ENCODE measurements at regions not wholly inside any gene's neighbourhood (a gene's known extent, or its start where the extent isn't known, plus 50 kb on each side); places are given as distances from the start of the nearest gene placed in this dataset.

- 65% methylated on average over 3 of the region's 3 CpGs for WGBS
- Histone ChIP-seq H3K9me3 (peaks cover 0 to 8% (median 5%) of the 10 kb centered on the region in 4 donors), H3K27ac (replicated peaks in 1 of 4) (no peak overlapping the region), H3K36me3 (no peaks in the 10 kb centered on the region), H3K4me3 (no peak overlapping the region), H3K27me3 (no peaks in the 10 kb centered on the region), H3K4me1 (no peaks in the 10 kb centered on the region)
- intact Hi-C loops (cut with DNase I), result no loop called here
- no peak for TF ChIP-seq EP300 (IDR thresholded peaks at IDR 0.05)
- TF ChIP-seq, protein P1, sequence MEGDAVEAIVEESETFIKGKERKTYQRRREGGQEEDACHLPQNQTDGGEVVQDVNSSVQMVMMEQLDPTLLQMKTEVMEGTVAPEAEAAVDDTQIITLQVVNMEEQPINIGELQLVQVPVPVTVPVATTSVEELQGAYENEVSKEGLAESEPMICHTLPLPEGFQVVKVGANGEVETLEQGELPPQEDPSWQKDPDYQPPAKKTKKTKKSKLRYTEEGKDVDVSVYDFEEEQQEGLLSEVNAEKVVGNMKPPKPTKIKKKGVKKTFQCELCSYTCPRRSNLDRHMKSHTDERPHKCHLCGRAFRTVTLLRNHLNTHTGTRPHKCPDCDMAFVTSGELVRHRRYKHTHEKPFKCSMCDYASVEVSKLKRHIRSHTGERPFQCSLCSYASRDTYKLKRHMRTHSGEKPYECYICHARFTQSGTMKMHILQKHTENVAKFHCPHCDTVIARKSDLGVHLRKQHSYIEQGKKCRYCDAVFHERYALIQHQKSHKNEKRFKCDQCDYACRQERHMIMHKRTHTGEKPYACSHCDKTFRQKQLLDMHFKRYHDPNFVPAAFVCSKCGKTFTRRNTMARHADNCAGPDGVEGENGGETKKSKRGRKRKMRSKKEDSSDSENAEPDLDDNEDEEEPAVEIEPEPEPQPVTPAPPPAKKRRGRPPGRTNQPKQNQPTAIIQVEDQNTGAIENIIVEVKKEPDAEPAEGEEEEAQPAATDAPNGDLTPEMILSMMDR (IDR thresholded peaks at IDR 0.05), result no peak
- TF ChIP-seq POLR2A (IDR thresholded peaks at IDR 0.05; ENCODE audit: low read depth), result no peak
- no peak for TF ChIP-seq POLR2AphosphoS5 (IDR thresholded peaks at IDR 0.05)
- DNase-seq (ENCODE audit: extremely low spot score), result no peak
Observed at GRCh38 chr15:27645672-27646071, 453.4 kb downstream of the OCA2 start.

GRCh38 chr15:27642981-27643380, 456.1 kb downstream of the OCA2 start:
- no peaks in the 10 kb centered on the region for H3K27me3 ChIP-seq
- H3K4me3 ChIP-seq, result no peak overlapping the region
- intact Hi-C loops (cut with DNase I), result no loop called here
- no peak for DNase-seq (ENCODE audit: extremely low spot score)
- WGBS, result 77% methylated on average over 1 of the region's 1 CpG
- peaks cover 0 to 8% (median 5%) of the 10 kb centered on the region in 4 donors for H3K9me3 ChIP-seq
- H3K36me3 ChIP-seq, result no peaks in the 10 kb centered on the region
- H3K27ac ChIP-seq (replicated peaks in 1 of 4), result no peak overlapping the region
- TF ChIP-seq POLR2A (IDR thresholded peaks at IDR 0.05; ENCODE audit: low read depth), result no peak
- TF ChIP-seq, protein P1 (IDR thresholded peaks at IDR 0.05), result no peak
- TF ChIP-seq EP300 (IDR thresholded peaks at IDR 0.05), result no peak
- TF ChIP-seq POLR2AphosphoS5 (IDR thresholded peaks at IDR 0.05), result no peak
- H3K4me1 ChIP-seq, result no peaks in the 10 kb centered on the region

DNA sequence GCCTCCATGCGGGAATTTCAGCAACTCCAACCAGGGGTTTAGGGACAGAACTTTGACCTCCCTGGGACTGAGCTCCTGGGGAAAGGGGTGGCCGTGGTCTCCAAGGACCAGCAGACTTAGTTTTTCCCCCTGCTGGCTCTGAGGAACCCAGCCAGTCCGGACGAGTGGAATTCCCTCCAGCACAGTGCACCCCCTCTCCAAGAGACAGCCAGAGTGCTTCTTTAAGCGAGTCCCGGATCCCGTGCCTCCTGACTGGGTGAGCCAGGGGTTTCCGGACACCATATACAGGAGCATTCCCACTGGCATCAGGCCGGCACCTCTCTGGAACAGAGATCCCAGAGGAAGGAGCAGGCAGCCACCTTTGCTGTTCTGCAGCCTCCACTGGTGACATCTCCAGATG, 459.5 kb downstream of the OCA2 start:
- no peaks in the 10 kb centered on the region for H3K4me1 ChIP-seq
- TF ChIP-seq POLR2A (IDR thresholded peaks at IDR 0.05; ENCODE audit: low read depth) (no peak), POLR2AphosphoS5 (IDR thresholded peaks at IDR 0.05) (no peak)
- H3K27ac ChIP-seq (replicated peaks in 1 of 4), result no peak overlapping the region
- no peak for DNase-seq (ENCODE audit: extremely low spot score)
- peaks cover 0 to 8% (median 3%) of the 10 kb centered on the region in 4 donors for H3K9me3 ChIP-seq
- no peaks in the 10 kb centered on the region for H3K36me3 ChIP-seq
- H3K4me3 ChIP-seq, result no peak overlapping the region
- 96% methylated on average over 7 of the region's 9 CpGs for WGBS
- no peaks in the 10 kb centered on the region for H3K27me3 ChIP-seq
- intact Hi-C loops (cut with DNase I), result loop anchor here (10.0 kb wide), 1 partner anchor 75 kb away; no protein-coding TSS in a partner anchor

GRCh38 chr15:27638958-27639357, 460.2 kb downstream of the OCA2 start:
- Histone ChIP-seq H3K4me3 (no peak overlapping the region), H3K9me3 (peaks cover 0 to 8% (median 3%) of the 10 kb centered on the region in 4 donors), H3K4me1 (no peaks in the 10 kb centered on the region), H3K27me3 (no peaks in the 10 kb centered on the region), H3K36me3 (no peaks in the 10 kb centered on the region), H3K27ac (replicated peaks in 1 of 4) (no peak overlapping the region)
- intact Hi-C loops (cut with DNase I), result loop anchor here (10.0 kb wide), 1 partner anchor 76 kb away; no protein-coding TSS in a partner anchor
- DNase-seq (ENCODE audit: extremely low spot score), result no peak
- TF ChIP-seq POLR2A (IDR thresholded peaks at IDR 0.05; ENCODE audit: low read depth), result no peak
- TF ChIP-seq, protein P1 (IDR thresholded peaks at IDR 0.05), result no peak
- no peak for TF ChIP-seq EP300 (IDR thresholded peaks at IDR 0.05)
- no peak for TF ChIP-seq POLR2AphosphoS5 (IDR thresholded peaks at IDR 0.05)
- WGBS, result 85% methylated on average over 10 of the region's 14 CpGs

- no peaks in the 10 kb centered on the region for H3K4me1 ChIP-seq
- no peak overlapping the region for H3K4me3 ChIP-seq
- H3K9me3 ChIP-seq, result no peaks in the 10 kb centered on the region
- no peaks in the 10 kb centered on the region for H3K36me3 ChIP-seq
- no peak for DNase-seq (ENCODE audit: extremely low spot score)
- WGBS, result 86% methylated on average over 2 of the region's 2 CpGs
- TF ChIP-seq EP300 (IDR thresholded peaks at IDR 0.05), result no peak
- no peak for TF ChIP-seq POLR2A (IDR thresholded peaks at IDR 0.05; ENCODE audit: low read depth)
- TF ChIP-seq, protein P1 (IDR thresholded peaks at IDR 0.05), result no peak
- TF ChIP-seq POLR2AphosphoS5 (IDR thresholded peaks at IDR 0.05), result no peak
- no peaks in the 10 kb centered on the region for H3K27me3 ChIP-seq
- intact Hi-C loops (cut with DNase I), result loop anchor here (10.0 kb wide), 1 partner anchor 79 kb away; no protein-coding TSS in a partner anchor
- H3K27ac ChIP-seq (replicated peaks in 1 of 4), result no peak overlapping the region
Observed at GRCh38 chr15:27635916-27636315, 463.2 kb downstream of the OCA2 start.
